Anterior cingulate cortex (tissue), 58 donors: ENCODE measurements at regions not wholly inside any gene's neighbourhood (a gene's known extent, or its start where the extent isn't known, plus 50 kb on each side); places are given as distances from the start of the nearest gene placed in this dataset.

ENCODE experiments used
- DNase-seq, 58 donors: peaks; one replicate each; lab custom pipeline; 2025; lab: John Stamatoyannopoulos, UW

GRCh38 chr21:15506086-15506485, 223.7 kb upstream of the USP25 start:
- DNase-seq, result no peak

GRCh38 chr21:15508554-15508953, 221.2 kb upstream of the USP25 start:
- no peak for DNase-seq

DNA sequence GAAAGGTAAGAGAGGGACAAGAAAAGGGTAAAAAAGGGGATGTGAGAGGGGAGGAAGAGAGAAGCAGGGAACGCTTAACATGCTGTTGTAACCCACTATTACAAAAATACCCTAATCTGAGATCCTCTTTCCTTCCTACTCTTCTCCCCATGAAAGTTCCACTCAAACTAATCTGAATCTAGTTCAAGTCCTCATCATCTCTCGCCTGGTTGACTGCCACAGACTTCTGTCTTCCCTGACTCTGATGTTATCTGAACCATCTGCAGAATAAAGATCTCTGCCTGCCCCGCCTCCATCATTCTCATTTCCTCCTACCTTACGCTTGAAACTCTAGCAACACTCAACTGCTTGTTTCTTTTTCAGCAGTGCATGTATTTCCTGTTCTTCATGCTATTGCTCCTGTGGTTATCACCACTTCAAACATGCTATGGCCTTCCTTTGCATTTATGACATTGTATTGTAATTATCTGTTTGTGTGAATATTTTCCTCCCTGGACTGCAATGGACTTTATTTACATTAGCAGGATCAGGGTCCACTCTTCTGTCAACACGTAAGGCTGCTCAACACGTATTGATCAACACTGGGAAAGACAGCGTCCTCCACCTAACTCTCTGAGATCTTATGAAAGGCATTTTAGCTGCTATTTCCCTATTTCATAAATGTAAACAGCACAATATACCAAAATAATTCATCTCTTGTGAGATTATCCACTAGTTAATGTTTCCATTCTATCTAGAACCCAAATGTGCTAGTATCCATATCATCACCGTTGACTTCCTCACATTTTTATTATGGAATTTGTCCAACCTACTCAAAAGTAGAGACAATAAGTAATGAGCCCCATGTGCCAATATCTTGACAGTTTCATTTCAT, 215.5 kb upstream of the USP25 start:
- DNase-seq, result peak in 1 of 58 donors; percentile 16

DNA sequence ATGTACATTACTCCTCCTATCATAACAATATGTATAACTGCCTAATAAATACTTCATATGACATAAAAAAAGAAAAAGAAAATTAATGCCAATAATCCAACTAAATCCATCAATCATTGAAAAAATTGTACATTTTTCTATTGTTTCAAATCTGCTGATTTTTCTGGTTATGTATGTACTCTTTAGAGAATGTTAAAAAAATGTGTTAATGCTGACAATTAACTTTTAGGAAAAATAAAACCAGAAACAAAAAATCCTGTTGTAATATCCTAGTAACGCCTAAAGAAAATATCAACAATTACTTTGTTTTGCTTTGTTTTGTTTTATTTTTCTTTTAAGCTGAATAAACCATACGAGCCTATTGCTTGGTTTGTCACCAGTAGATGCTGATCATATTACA, 213.9 kb upstream of the USP25 start:
- DNase-seq, result no peak

DNA sequence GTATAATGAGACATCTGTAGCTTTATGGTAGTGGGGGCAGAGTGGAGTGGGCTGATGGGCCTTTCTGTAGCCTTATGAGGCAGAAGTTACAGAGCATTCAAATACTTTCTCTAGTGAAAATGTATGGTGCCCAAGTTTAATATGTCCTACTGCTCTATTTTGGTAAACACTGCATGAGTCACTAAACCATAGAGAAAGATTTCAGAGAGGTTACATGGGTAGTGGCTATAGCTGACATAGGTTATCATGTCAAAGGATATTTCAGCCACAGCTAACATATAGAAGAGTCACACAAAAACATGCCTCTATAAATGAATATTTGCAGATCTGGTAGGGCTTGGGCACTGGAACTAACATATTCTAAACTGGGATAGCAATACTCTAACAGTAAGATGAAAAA, 212.4 kb upstream of the USP25 start:
- DNase-seq, result no peak

DNA sequence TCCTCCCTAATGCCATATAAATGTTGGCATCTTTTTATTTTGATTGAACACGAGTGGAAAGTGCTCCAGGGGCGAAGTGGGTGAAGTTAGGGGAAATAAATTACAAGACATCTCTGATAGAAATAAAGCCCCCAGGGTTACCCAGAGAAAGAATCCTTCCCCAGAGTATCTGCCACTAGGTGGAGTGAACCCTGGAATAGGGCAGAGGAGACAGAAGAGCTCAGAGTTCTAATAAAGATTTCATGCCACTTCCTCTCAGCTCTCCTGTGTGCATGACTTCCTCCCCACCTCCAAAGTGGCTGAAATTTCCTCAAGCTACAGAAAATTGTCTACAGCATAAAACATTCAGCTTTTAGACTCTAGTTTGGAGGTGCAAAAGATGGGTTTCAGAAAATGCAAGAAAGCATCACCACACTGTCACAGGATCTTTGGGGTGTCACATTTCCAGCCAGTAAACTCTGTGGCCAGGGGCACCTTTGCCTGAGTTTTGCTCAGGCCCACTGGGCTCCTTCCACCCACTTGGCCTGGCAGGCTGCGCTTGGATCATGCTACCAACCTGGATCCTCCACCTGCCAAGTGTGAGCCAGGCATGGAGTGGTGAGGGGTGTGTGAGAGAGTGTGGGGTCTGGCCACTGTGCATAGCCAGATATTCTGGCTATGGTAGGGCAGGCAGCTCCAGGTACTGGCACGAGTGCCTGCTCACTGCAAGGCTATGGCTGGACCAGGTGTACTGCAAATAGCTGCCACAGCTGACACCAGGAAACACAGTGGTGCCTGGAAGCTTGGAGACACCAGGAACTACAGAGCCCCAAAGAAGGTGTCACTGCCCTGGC, 208.8 kb upstream of the USP25 start:
- DNase-seq, result no peak

DNA sequence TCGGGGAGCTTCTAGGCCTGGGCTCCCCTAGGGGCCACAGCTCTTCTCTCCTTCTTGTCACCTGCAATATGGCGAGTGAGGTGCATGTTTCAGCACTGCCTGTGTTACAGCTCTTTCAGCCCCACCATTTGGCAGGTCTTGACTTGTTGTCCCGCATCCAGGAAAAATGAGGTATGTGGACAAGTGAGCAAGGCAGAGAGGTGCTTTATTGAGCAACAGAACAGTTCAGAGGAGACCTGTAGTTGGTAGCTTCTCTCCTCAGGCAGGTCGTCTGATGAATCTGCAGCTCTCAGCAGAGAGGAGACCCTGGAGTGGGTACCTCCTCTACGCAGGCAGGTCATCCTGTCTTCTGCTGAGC, 208.2 kb upstream of the USP25 start:
- no peak for DNase-seq

- DNase-seq, result no peak
Observed at GRCh38 chr21:15522148-15522547, 207.6 kb upstream of the USP25 start.

DNA sequence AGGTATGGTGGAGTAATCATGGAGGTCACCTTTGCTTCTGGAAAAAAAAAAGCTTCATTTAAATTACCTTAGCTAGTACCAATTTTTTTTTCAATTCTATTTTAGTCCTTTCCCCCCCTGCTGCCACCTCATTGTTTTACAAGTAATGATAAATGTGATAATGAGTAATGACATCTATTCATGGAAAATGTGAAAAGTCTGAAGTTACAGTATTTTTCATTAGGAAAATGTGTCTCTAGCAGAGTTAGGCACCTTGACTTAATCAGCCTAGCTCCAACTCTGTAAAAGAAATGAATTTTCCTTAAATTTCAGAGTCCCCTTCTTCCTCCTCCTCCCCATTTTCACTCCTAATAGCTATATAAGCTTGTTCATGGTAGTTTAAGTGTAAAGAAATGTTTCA, 204.9 kb upstream of the USP25 start:
- no peak for DNase-seq

- DNase-seq, result no peak
Observed at GRCh38 chr21:15526798-15527197, 203.0 kb upstream of the USP25 start.

DNA sequence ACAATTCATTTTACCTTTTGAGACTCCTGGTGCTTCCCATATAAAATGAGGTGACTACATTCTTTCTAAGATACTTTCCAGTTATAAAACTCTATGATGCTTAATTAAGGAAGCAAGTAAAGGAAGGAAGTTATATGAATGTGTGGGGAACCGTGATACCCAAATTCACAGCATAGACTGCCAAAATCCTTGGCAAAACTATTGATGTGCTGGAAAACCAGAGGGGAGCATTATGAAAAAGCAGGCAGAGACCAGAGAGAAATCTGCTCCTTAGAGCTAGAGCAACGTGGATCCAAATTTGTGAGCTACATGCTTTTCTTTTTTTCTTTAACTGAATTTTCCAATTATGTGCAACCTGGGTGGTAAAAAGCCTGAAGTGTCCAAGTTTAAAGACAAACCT, 201.4 kb upstream of the USP25 start:
- no peak for DNase-seq

DNA sequence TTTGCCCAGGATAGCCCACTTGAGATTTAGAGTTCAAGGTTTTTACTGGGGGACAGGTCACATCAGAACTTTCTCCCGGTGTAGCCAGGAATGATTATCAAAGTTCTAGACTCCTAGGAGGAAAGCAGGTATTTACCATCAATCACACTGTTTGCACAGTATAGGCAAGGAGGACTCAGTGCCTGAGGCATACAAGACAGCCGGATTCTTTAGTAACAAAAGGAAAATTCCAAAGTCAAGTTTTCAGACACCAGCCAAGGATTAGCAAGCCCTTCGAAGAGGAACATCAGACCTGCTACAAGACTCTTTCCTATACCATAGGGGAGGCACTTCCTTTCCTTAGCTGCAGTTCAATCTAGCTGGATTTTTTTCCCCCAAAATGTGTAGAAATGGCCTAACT, 197.8 kb upstream of the USP25 start:
- DNase-seq, result no peak

- no peak for DNase-seq
Observed at GRCh38 chr21:15533618-15534017, 196.2 kb upstream of the USP25 start.

DNA sequence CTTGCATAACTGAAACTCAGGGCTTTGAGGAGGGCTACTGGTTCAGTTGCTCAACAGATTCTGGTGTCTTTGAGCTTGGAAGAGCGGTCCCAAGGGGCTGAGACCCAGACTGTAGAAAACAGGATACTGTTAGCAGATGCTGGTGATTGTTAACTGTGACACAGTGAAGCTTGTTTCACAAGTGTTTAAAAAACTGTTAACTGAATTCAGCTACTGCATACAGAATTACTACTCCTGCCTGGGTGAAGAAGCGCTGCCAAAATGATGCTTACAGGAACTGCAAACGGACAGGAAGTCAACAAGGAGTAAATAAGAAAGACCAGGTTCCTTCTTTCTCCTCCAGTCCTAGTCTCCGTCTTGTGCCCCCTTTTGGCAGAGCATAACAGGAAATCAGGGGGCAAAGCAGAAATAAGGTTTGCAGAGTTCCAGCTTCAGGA, 195.3 kb upstream of the USP25 start:
- no peak for DNase-seq

DNA sequence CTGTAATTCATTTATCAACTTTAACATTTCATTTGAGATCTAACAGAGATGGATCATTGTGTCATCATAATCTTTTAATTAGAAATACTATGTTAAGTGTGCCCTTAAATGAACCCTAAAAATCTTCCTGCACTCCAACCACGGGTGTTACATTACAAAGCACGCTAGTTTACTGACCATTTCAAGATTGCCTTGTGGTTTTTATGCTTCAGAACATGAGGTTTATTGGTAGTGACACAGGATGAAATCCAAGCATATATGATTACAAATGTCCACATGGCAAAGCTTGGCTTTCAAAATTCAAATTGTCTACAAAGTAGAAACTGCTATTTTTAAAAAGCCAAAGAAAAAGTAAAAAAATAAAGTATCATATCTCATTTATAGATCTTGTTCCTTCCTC, 190.4 kb upstream of the USP25 start:
- DNase-seq, result no peak

GRCh38 chr21:15543473-15543872, 186.3 kb upstream of the USP25 start:
- DNase-seq, result no peak

DNA sequence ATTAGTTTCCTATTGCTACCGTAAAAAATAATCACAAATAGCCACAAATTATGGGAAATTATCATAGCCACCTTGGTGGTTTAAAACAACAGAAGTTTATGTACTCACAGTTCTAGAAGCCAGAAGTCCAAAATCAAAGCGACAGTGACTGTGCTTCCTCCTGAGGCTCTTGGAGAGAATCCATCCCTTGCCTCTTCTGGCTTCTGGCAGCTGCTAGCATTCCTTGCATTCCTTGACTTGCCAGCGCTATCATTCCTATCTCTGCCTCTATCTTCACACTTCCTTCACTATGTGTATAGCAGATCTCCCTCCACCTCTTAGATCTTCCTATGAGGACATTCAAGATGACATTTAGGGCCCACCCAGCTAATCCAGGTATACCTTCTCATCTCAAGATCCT, 180.1 kb upstream of the USP25 start:
- no peak for DNase-seq

- DNase-seq, result no peak
Observed at GRCh38 chr21:15552914-15553494, 176.8 kb upstream of the USP25 start.

- no peak for DNase-seq
Observed at GRCh38 chr21:15557925-15558324, 171.9 kb upstream of the USP25 start.

- no peak for DNase-seq
Observed at GRCh38 chr21:15558884-15559283, 170.9 kb upstream of the USP25 start.

GRCh38 chr21:15559660-15560059, 170.1 kb upstream of the USP25 start:
- DNase-seq, result no peak
